ENCODE measurements at regions not wholly inside any gene's neighbourhood (a gene's known extent, or its start where the extent isn't known, plus 50 kb on each side); places are given as distances from the start of the nearest gene placed in this dataset.

DNA sequence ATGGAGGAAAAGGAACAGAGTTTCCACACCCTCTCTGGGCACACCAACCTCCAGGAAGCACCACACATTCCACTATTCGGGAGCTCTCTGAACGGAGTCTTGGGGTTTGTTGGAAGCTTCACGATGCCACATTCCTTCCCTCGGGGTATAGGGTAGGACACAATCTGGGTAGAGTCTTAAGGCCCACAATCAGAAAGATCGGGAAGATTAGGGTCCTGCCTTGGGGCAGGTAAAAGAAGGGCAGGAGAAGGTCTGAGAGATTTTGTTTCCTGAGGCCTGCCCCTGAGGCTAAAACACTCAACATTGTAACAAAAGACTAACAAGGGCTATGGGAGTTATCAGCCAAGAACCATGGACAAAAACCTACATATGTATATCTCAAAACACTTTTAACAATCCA lies 89.2 kb upstream of the RAP2B start:
- ATAC-seq = no peak
- Histone ChIP-seq H3K4me3 (no peak overlapping the region), H3K4me2 (no peak overlapping the region), H3K9me3 (no peaks in the 10 kb centered on the region), H3K4me1 (peaks cover 12% of the 10 kb centered on the region; the same call in 2 of the 3 replicates), H3K27ac (no peak overlapping the region)
- DNase-seq (ENCODE audit: low read depth in 1 of 2, low spot score in 1 of 2) = no peak
- TF ChIP-seq NFE2L2 (conservative IDR thresholded peaks at IDR 0.05; ENCODE audit: low read length) = no peak
- TF ChIP-seq, protein P1, sequence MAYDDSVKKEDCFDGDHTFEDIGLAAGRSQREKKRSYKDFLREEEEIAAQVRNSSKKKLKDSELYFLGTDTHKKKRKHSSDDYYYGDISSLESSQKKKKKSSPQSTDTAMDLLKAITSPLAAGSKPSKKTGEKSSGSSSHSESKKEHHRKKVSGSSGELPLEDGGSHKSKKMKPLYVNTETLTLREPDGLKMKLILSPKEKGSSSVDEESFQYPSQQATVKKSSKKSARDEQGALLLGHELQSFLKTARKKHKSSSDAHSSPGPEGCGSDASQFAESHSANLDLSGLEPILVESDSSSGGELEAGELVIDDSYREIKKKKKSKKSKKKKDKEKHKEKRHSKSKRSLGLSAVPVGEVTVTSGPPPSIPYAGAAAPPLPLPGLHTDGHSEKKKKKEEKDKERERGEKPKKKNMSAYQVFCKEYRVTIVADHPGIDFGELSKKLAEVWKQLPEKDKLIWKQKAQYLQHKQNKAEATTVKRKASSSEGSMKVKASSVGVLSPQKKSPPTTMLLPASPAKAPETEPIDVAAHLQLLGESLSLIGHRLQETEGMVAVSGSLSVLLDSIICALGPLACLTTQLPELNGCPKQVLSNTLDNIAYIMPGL (CRISPR knock-in tag; IDR thresholded peaks at IDR 0.05; ENCODE audit: borderline replicate concordance) = no peak
- TF ChIP-seq, protein P2, sequence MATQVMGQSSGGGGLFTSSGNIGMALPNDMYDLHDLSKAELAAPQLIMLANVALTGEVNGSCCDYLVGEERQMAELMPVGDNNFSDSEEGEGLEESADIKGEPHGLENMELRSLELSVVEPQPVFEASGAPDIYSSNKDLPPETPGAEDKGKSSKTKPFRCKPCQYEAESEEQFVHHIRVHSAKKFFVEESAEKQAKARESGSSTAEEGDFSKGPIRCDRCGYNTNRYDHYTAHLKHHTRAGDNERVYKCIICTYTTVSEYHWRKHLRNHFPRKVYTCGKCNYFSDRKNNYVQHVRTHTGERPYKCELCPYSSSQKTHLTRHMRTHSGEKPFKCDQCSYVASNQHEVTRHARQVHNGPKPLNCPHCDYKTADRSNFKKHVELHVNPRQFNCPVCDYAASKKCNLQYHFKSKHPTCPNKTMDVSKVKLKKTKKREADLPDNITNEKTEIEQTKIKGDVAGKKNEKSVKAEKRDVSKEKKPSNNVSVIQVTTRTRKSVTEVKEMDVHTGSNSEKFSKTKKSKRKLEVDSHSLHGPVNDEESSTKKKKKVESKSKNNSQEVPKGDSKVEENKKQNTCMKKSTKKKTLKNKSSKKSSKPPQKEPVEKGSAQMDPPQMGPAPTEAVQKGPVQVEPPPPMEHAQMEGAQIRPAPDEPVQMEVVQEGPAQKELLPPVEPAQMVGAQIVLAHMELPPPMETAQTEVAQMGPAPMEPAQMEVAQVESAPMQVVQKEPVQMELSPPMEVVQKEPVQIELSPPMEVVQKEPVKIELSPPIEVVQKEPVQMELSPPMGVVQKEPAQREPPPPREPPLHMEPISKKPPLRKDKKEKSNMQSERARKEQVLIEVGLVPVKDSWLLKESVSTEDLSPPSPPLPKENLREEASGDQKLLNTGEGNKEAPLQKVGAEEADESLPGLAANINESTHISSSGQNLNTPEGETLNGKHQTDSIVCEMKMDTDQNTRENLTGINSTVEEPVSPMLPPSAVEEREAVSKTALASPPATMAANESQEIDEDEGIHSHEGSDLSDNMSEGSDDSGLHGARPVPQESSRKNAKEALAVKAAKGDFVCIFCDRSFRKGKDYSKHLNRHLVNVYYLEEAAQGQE (IDR thresholded peaks at IDR 0.05) = no peak
- no peak for FAIRE-seq
- POLR2A ChIA-PET = no interaction called here
- CTCF ChIA-PET = no interaction called here
- 73% methylated on average over 5 of the region's 5 CpGs for WGBS (ENCODE audit: missing lambda C conversion rate)

DNA sequence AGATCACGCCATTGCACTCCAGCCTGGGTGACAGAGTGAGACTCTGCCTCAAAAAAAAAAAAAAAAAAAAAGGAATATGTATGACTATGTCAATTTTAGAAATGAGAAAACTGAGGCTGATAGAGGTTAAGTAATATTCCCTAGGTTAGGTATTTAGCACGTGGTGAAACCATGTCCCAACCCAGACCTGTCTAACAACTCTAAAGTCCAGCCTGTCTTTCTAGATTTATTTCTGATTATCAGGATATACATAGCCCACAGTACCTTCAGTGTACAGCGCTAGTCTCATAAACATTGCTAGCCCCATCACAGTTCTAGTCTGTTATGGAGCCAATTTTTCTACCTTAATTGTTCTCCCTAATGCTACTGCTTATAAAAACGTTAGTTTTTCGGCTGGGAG lies 88.4 kb upstream of the RAP2B start:
- TF ChIP-seq, protein P3, sequence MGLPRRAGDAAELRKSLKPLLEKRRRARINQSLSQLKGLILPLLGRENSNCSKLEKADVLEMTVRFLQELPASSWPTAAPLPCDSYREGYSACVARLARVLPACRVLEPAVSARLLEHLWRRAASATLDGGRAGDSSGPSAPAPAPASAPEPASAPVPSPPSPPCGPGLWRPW (IDR thresholded peaks at IDR 0.05) = no peak
- TF ChIP-seq FOSL2 (IDR thresholded peaks at IDR 0.05) (no peak), FOSL2 (CRISPR knock-in tag; IDR thresholded peaks at IDR 0.05) (no peak), POLR2A (IDR thresholded peaks at IDR 0.05; ENCODE audit: low read length) (no peak), RFX5 (IDR thresholded peaks at IDR 0.05) (no peak), HOXB5 (CRISPR knock-in tag; IDR thresholded peaks at IDR 0.05) (no peak), GATA3 (IDR thresholded peaks at IDR 0.05; ENCODE audit: borderline replicate concordance) (no peak), HDAC2 (IDR thresholded peaks at IDR 0.05) (no peak), EHF (CRISPR knock-in tag; IDR thresholded peaks at IDR 0.05) (no peak), CHD4 (IDR thresholded peaks at IDR 0.05; ENCODE audit: borderline replicate concordance) (no peak), MAFK (IDR thresholded peaks at IDR 0.05; ENCODE audit: partially characterized antibody) (no peak), CBX8 (IDR thresholded peaks at IDR 0.05) (no peak)
- TF ChIP-seq, protein P4, sequence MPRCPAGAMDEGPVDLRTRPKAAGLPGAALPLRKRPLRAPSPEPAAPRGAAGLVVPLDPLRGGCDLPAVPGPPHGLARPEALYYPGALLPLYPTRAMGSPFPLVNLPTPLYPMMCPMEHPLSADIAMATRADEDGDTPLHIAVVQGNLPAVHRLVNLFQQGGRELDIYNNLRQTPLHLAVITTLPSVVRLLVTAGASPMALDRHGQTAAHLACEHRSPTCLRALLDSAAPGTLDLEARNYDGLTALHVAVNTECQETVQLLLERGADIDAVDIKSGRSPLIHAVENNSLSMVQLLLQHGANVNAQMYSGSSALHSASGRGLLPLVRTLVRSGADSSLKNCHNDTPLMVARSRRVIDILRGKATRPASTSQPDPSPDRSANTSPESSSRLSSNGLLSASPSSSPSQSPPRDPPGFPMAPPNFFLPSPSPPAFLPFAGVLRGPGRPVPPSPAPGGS (IDR thresholded peaks at IDR 0.05) = no peak
- CTCF ChIA-PET = no interaction called here

DNA sequence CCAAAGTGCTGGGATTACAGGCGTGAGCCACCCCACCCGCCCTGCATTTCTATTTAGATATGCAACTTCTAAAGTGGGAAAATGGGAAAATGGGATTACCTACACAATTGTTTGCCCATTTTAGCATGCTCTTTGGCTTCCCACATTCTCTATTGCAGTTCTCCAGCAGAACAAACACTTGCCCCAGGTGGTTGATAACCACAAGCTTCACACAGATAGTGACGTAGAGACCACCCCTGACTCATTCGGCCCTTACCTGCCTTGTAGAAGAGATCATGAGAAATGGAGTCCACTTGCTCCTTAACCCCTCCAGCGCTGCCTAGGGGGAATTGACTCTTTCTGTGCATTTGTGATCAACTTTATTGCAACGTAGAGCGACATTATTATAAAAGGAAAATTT lies 83.2 kb upstream of the RAP2B start:
- ATAC-seq (no peak), DNase-seq (ENCODE audit: low read depth in 1 of 2, low spot score in 1 of 2) (no peak), FAIRE-seq (no peak)
- ChIA-PET CTCF (interaction anchor here (0.9 to 1.6 kb wide), 2 partner anchors 8 to 10 kb away, joined by 3 read pairs; no protein-coding TSS in a partner anchor), POLR2A (no interaction called here)
- Histone ChIP-seq H3K27ac (no peak overlapping the region), H3K4me1 (no peaks in the 10 kb centered on the region), H3K9me3 (no peaks in the 10 kb centered on the region), H3K4me2 (no peak overlapping the region), H3K4me3 (no peak overlapping the region)
- 81% methylated on average over 7 of the region's 7 CpGs for WGBS (ENCODE audit: missing lambda C conversion rate)
- TF ChIP-seq NR3C1 (IDR thresholded peaks at IDR 0.05) (no peak), CBX8 (IDR thresholded peaks at IDR 0.05) (no peak), RCOR1 (IDR thresholded peaks at IDR 0.05; ENCODE audit: low read depth, low read length) (no peak), TFCP2L1 (CRISPR knock-in tag; IDR thresholded peaks at IDR 0.05) (no peak), HOXA7 (CRISPR knock-in tag; IDR thresholded peaks at IDR 0.05) (no peak), HOXB5 (CRISPR knock-in tag; IDR thresholded peaks at IDR 0.05) (no peak), CHD2 (IDR thresholded peaks at IDR 0.05; ENCODE audit: low read length, partially characterized antibody) (no peak), ZNF302 (CRISPR knock-in tag; IDR thresholded peaks at IDR 0.05) (no peak), ZC3H11A (IDR thresholded peaks at IDR 0.05) (no peak), EP300 (IDR thresholded peaks at IDR 0.05) (no peak), MAFK (IDR thresholded peaks at IDR 0.05; ENCODE audit: partially characterized antibody) (no peak), POLR2A (IDR thresholded peaks at IDR 0.05; ENCODE audit: low read length) (no peak), PHF8 (IDR thresholded peaks at IDR 0.05; ENCODE audit: borderline replicate concordance, low read depth) (no peak), KDM5A (IDR thresholded peaks at IDR 0.05) (no peak), CEBPB (IDR thresholded peaks at IDR 0.05) (no peak), HDAC2 (IDR thresholded peaks at IDR 0.05) (no peak), GATA3 (IDR thresholded peaks at IDR 0.05; ENCODE audit: borderline replicate concordance) (no peak), MYC (IDR thresholded peaks at IDR 0.05; ENCODE audit: borderline replicate concordance, low read length) (no peak)
- TF ChIP-seq, protein P5, sequence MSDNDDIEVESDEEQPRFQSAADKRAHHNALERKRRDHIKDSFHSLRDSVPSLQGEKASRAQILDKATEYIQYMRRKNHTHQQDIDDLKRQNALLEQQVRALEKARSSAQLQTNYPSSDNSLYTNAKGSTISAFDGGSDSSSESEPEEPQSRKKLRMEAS (IDR thresholded peaks at IDR 0.05) = no peak
- TF ChIP-seq, protein P4 (IDR thresholded peaks at IDR 0.05) = no peak

More for the DNA sequence above, 88.4 kb upstream of the RAP2B start:
- POLR2A ChIA-PET = no interaction called here
- Histone ChIP-seq H3K4me3 (no peak overlapping the region), H3K27ac (no peak overlapping the region), H3K4me1 (peaks cover 12% of the 10 kb centered on the region; the same call in 2 of the 3 replicates), H3K4me2 (no peak overlapping the region), H3K9me3 (no peaks in the 10 kb centered on the region)
- FAIRE-seq (no peak), DNase-seq (ENCODE audit: low read depth in 1 of 2, low spot score in 1 of 2) (no peak), ATAC-seq (no peak)
- 47% methylated on average over 5 of the region's 5 CpGs for WGBS (ENCODE audit: missing lambda C conversion rate)
